Activated CD8-positive, alpha-beta T cell treated with anti-CD3 and anti-CD28 coated beads, Interleukin-2, amount 10 ng/mL, durations not matched to agents 7 days and 5 days (primary cell): ENCODE measurements at regions not wholly inside any gene's neighbourhood (a gene's known extent, or its start where the extent isn't known, plus 50 kb on each side); places are given as distances from the start of the nearest gene placed in this dataset.

Experiments used
- ATAC-seq: fragments of 150-1000 bp; cut with Tn5 transposase; one replicate; pipeline ENCODE4 v1.10.0; 2021; ENCODE audit warnings: moderate library complexity
- CTCF ChIA-PET: fragments of 350-600 bp; sonication (Branson Sonifier 250); formaldehyde crosslinking; loops from one replicate; lab custom pipeline; 2021; ENCODE audit warnings: antibody characterized with exemption; lab: Charles Lee
- POLR2A ChIA-PET: fragments of 350-600 bp; sonication (Branson Sonifier 250); formaldehyde crosslinking; loops from one replicate; lab custom pipeline; 2021; ENCODE audit warnings: antibody characterized with exemption; lab: Charles Lee
- DNase-seq: peaks from one replicate; pipeline ENCODE4 v3.0.0-alpha.2; 2020
- H3K27ac Mint-ChIP-seq: one replicate; pipeline ENCODE4 v1.8.0; 2021; ENCODE audit warnings: mild to moderate bottlenecking, mixed read lengths
- H3K27me3 Mint-ChIP-seq: one replicate; pipeline ENCODE4 v1.8.0; 2021; ENCODE audit warnings: low read depth, mixed read lengths
- H3K36me3 Mint-ChIP-seq: one replicate; pipeline ENCODE4 v1.8.0; 2021; ENCODE audit warnings: low read depth, mixed read lengths
- H3K4me1 Mint-ChIP-seq: one replicate; pipeline ENCODE4 v1.8.0; 2021; ENCODE audit warnings: low read depth, mixed read lengths
- H3K4me3 Mint-ChIP-seq: one replicate; pipeline ENCODE4 v1.8.0; 2021; ENCODE audit warnings: mild to moderate bottlenecking, mixed read lengths
- H3K9me3 Mint-ChIP-seq: one replicate; pipeline ENCODE4 v1.8.0; 2022; ENCODE audit warnings: mixed read lengths; ENCODE audit not compliant: insufficient read depth

DNA sequence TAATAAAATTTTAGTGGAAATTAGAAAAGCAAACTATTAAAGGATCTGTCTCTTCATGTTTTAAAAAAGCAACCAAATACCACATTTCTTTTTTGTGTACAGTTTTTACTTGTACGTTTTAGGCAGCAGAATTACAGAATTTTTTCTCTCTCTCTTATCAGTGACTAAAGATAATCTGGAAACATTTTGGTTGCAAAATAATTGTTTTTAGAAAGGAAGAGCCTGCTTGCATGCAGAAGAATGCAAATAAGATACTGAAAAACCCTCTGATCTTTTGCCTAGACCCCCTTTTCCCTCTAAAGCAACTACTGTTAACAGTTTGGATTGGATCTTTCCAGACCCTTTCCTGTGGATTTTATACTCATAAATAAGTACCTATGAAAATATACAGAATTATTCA, 75.9 kb upstream of the SGCD start:
- POLR2A ChIA-PET, result no interaction called here
- ATAC-seq (no peak), DNase-seq (no peak)
- H3K36me3 Mint-ChIP-seq, result no peaks in the 10 kb centered on the region
- no peaks in the 10 kb centered on the region for H3K9me3 Mint-ChIP-seq
- CTCF ChIA-PET, result no interaction called here
- peaks cover 2% of the 10 kb centered on the region for H3K27me3 Mint-ChIP-seq
- no peaks in the 10 kb centered on the region for H3K4me1 Mint-ChIP-seq
- no peak overlapping the region for H3K4me3 Mint-ChIP-seq
- no peak overlapping the region for H3K27ac Mint-ChIP-seq

DNA sequence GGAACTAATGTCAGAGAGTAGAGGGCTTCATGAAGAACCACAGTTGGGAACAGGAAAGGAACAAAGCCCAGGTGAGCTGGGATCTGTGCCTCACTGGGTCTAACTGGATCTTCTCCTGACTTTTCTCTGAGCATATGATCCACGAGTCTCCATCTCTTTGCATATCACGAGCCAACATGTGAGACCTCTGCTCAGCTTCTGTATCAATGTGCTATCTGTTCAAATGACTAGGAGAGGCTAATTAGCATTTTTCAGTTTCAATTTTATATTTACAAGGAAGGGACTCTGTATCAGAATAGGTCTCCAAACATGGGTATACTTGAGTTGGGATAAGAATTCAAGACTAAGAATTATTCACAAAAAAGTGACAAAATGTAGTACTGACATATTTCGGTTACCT, 73.8 kb upstream of the SGCD start:
- CTCF ChIA-PET, result no interaction called here
- no peaks in the 10 kb centered on the region for H3K4me1 Mint-ChIP-seq
- ATAC-seq (no peak), DNase-seq (no peak)
- POLR2A ChIA-PET, result no interaction called here
- H3K27ac Mint-ChIP-seq, result no peak overlapping the region
- peaks cover 2% of the 10 kb centered on the region for H3K27me3 Mint-ChIP-seq
- no peaks in the 10 kb centered on the region for H3K9me3 Mint-ChIP-seq
- no peak overlapping the region for H3K4me3 Mint-ChIP-seq
- no peaks in the 10 kb centered on the region for H3K36me3 Mint-ChIP-seq

DNA sequence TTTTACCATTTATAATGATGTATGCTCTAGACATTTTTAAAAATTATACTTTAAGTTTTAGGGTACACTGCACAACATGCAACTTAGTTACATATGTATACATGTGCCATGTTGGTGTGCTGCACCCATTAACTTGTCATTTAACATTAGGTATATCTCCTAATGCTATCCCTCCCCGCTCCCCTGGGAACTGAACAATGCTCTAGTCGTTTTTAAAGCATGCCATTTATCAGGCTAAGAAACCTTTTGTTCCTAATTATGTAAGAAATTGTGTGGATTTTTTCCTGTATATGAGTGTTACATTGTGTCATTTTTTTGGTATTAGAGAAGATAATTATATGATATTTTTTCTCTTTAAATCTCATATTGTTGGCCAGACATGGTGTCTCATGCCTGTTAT, 72.8 kb upstream of the SGCD start:
- Mint-ChIP-seq H3K9me3 (no peaks in the 10 kb centered on the region), H3K4me3 (no peak overlapping the region), H3K36me3 (no peaks in the 10 kb centered on the region), H3K27ac (no peak overlapping the region), H3K4me1 (no peaks in the 10 kb centered on the region), H3K27me3 (peaks cover 2% of the 10 kb centered on the region)
- ATAC-seq (no peak), DNase-seq (no peak)
- ChIA-PET POLR2A (no interaction called here), CTCF (no interaction called here)

DNA sequence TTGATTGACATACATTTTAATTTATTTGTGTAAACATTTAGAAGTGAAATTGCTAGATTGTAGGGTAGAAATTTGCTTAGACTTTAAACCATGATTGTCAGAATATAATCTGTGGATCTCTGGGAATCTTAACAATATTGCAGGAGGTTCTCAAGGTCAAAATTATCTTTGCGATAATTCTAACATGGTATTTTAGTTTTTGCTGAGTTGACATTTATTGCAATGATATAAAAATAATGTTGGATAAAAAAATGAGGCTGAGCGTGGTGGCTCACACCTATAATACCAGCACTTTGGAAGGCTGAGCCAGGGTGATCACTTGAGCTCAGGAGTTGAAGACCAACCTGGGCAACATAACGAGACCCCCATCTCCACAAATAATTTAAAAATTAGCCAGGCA, 70.3 kb upstream of the SGCD start:
- CTCF ChIA-PET, result no interaction called here
- no peak overlapping the region for H3K27ac Mint-ChIP-seq

DNA sequence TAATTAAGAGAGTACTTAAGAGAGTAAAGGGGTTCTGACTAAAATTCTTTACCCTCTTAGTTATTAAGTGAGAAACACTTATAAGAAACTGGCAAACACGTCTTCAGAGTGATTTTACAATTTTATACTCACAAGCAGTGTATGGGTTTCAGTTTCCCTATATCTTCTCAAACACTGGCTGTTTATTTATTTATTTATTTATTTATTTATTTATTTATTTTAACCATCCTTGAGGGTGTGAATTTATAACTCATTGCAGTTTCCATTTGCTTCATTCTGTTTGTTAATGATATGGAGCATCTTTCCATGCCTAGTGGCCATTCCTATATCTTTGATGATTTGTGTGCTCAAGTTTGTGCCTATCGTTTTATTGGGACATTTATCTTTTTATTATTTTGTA, 68.0 kb upstream of the SGCD start:
- no peak for DNase-seq
- no peak overlapping the region for H3K4me3 Mint-ChIP-seq
- no peak for ATAC-seq

More for the DNA sequence above, 70.3 kb upstream of the SGCD start:
- ATAC-seq (no peak), DNase-seq (no peak)
- Mint-ChIP-seq H3K4me1 (no peaks in the 10 kb centered on the region), H3K4me3 (no peak overlapping the region), H3K36me3 (no peaks in the 10 kb centered on the region), H3K9me3 (no peaks in the 10 kb centered on the region), H3K27me3 (peaks cover 2% of the 10 kb centered on the region)
- POLR2A ChIA-PET, result no interaction called here

DNA sequence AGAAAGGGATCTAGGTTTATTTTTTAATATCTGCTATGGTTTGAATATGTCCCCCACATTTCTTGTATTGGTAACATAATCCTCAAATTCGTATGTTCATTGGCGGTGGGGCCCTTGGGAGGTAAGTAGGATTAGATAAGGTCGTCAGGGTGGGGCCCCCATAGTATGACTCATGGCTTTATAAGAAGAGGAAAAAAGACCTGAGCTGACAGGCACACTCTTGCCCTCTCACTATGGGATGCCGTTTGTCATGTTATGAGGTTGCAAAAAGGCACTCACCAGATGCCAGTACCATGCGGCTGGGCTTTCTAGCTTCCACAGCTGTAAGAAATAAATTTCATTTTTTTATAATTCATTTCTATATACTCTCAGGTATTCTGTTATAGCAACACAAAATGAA, 67.3 kb upstream of the SGCD start:
- CTCF ChIA-PET, result no interaction called here
- no peak for ATAC-seq
- Mint-ChIP-seq H3K9me3 (no peaks in the 10 kb centered on the region), H3K27me3 (peaks cover 2% of the 10 kb centered on the region), H3K4me1 (no peaks in the 10 kb centered on the region), H3K4me3 (no peak overlapping the region), H3K27ac (no peak overlapping the region), H3K36me3 (no peaks in the 10 kb centered on the region)
- no peak for DNase-seq
- POLR2A ChIA-PET, result no interaction called here

More for the DNA sequence above, 68.0 kb upstream of the SGCD start:
- CTCF ChIA-PET, result no interaction called here
- Mint-ChIP-seq H3K36me3 (no peaks in the 10 kb centered on the region), H3K9me3 (no peaks in the 10 kb centered on the region), H3K4me1 (no peaks in the 10 kb centered on the region), H3K27ac (no peak overlapping the region), H3K27me3 (peaks cover 2% of the 10 kb centered on the region)
- POLR2A ChIA-PET, result no interaction called here

DNA sequence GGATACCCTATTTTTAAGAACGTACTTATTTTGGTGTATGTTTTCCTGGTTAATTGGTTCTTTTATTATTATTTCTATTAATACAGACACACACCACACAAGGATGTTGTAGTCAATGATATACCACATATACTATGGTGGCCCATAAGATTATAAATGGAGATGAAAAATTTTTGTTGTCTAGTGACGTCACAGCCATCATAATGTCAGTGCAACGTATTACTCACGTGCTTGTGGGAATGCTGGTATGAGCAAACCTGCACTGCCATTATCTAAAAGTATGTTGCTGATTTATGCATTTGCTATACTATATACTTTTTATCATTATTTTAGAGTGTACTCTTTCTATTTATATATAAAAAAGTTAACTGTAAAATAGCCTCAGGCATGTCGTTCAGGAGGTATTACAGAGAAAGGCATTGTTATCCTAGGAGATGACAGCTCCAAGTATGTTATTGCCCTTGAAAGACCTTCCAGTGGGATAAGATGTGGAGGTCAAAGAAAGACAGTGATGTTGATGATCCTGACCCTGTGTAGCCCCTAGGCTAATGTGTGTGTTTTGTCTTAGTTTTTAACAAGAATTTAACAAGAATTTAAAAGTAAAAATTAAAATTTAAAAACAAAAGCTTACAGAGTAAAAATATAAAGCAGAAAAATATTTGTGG, 65.6 kb upstream of the SGCD start:
- ChIA-PET CTCF (no interaction called here), POLR2A (no interaction called here)

DNA sequence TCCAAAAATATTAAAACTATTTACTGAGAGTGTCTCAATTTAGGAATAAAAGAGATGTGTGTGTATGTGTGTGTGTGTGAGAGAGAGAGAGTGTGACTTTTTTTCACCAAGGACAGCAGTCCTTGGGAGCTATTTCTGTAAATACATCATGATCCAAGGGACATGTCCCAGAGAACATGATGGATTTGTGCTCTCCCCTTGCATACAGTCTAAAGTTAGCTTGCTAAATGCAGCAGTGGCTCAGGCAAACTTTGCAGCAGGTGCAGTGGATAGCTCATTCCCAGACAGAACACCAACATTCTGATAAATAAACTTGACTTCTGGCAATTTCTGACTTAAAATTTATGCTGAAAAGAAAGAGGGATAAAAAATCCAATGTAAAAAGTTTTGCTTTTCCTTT, 55.4 kb upstream of the SGCD start:
- ChIA-PET POLR2A (no interaction called here), CTCF (no interaction called here)
- H3K9me3 Mint-ChIP-seq, result no peaks in the 10 kb centered on the region
- H3K36me3 Mint-ChIP-seq, result no peaks in the 10 kb centered on the region
- H3K4me3 Mint-ChIP-seq, result no peak overlapping the region
- H3K4me1 Mint-ChIP-seq, result no peaks in the 10 kb centered on the region
- no peak overlapping the region for H3K27ac Mint-ChIP-seq
- no peak for DNase-seq
- no peak for ATAC-seq
- no peaks in the 10 kb centered on the region for H3K27me3 Mint-ChIP-seq

More for the DNA sequence above, 65.6 kb upstream of the SGCD start:
- DNase-seq (no peak), ATAC-seq (no peak)
- Mint-ChIP-seq H3K27ac (no peak overlapping the region), H3K4me3 (no peak overlapping the region), H3K9me3 (no peaks in the 10 kb centered on the region), H3K36me3 (no peaks in the 10 kb centered on the region), H3K27me3 (no peaks in the 10 kb centered on the region), H3K4me1 (no peaks in the 10 kb centered on the region)

DNA sequence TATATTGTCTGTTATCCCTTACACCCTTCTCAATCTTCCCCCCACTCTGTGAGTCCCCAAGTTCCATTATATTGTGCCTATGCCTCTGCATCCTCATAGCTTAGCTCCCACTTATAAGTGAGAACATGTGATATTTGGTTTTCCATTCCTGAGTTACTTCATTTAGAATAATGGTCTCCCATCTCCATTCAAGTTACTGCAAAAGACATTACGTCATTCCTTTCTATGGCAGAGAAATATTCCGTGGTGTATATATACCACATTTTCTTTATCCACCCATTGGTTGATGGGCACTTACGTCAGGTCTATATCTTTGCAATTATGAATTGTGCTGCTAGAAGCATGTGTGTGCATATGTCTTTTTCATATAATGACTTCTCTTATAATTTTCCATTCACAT, 54.8 kb upstream of the SGCD start:
- CTCF ChIA-PET, result no interaction called here
- no peak overlapping the region for H3K27ac Mint-ChIP-seq

DNA sequence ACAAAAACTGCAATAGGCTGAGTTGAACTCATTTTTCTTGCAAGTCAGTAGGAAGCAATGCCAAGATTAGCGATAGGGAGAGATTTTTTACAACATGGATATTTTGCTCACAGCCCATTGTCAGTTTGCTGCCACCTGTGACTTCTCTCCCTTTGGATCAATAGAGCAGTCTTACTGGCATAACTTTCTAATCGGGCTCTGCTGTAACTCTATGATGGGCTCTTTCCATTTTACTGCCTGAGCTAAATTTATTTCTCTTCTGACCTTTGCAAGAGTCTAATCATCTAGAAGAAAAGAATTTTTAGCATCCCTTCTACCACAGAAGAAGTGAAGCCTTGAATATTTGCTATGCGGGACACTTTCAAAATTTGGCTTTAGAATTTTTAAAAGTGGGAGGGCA, 53.6 kb upstream of the SGCD start:
- Mint-ChIP-seq H3K4me1 (no peaks in the 10 kb centered on the region), H3K27ac (no peak overlapping the region), H3K4me3 (no peak overlapping the region), H3K9me3 (no peaks in the 10 kb centered on the region), H3K36me3 (no peaks in the 10 kb centered on the region), H3K27me3 (no peaks in the 10 kb centered on the region)
- ATAC-seq (no peak), DNase-seq (no peak)
- CTCF ChIA-PET, result no interaction called here
- POLR2A ChIA-PET, result no interaction called here

More for the DNA sequence above, 54.8 kb upstream of the SGCD start:
- DNase-seq, result no peak
- no peak for ATAC-seq
- Mint-ChIP-seq H3K36me3 (no peaks in the 10 kb centered on the region), H3K9me3 (no peaks in the 10 kb centered on the region), H3K27me3 (no peaks in the 10 kb centered on the region), H3K4me1 (no peaks in the 10 kb centered on the region), H3K4me3 (no peak overlapping the region)
- POLR2A ChIA-PET, result no interaction called here

DNA sequence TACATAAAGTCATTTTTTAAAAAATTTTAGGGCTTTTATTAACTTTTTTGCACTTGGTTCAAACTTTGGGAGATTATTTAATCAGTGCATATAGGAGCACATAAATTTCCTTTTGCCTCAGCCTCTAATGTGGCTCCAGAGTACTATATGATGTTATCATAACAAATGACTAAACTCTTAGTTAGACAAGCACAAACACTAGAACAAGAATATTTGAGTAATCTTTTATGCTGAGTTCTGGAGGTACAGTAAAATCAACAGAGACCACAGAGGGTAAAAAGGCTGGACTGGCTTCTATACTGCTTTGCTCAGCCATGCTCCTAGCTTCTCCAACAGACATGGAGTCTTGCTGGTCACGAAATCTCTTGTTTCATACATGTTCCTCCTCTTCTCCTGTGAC, 52.5 kb upstream of the SGCD start:
- CTCF ChIA-PET, result no interaction called here
- Mint-ChIP-seq H3K4me3 (no peak overlapping the region), H3K9me3 (no peaks in the 10 kb centered on the region), H3K4me1 (no peaks in the 10 kb centered on the region), H3K36me3 (no peaks in the 10 kb centered on the region), H3K27ac (no peak overlapping the region), H3K27me3 (no peaks in the 10 kb centered on the region)
- POLR2A ChIA-PET, result no interaction called here
- ATAC-seq, result no peak
- no peak for DNase-seq
